ENCODE measurements at regions not wholly inside any gene's neighbourhood (a gene's known extent, or its start where the extent isn't known, plus 50 kb on each side); places are given as distances from the start of the nearest gene placed in this dataset.

GRCh38 chr12:9326085-9326484 lies 117.9 kb upstream of the PZP start:
- H2BK120ac ChIP-seq (replicated peaks; ENCODE audit: low read depth, low read length): no peak overlapping the region
- no peak overlapping the region for H3K56ac ChIP-seq (replicated peaks; ENCODE audit: insufficient read length, low read depth, low read length)
- H2BK5ac ChIP-seq (ENCODE audit: low read depth, low read length): no peak overlapping the region
- H2BK15ac ChIP-seq (ENCODE audit: low read length): no peak overlapping the region
- H2AFZ ChIP-seq (ENCODE audit: low read length): no peak overlapping the region
- H3K14ac ChIP-seq (ENCODE audit: insufficient read length): no peak overlapping the region
- H3K79me2 ChIP-seq (ENCODE audit: control insufficient read depth in 1 of 2, insufficient read depth in 2 of 2, low read length in 2 of 2): no peaks in the 10 kb centered on the region
- ChIA-PET POLR2A (ENCODE audit: partially characterized antibody) (no interaction called here), CTCF (ENCODE audit: partially characterized antibody) (interaction anchor here (0.6 kb wide), 1 partner anchor 90 kb away, joined by 3 read pairs; no protein-coding TSS in a partner anchor)
- no peak overlapping the region for H3K18ac ChIP-seq (ENCODE audit: extremely low read depth, low read length)
- no peaks in the 10 kb centered on the region for H3K9me3 ChIP-seq (ENCODE audit: insufficient read depth in 2 of 2, low read depth in 1 of 2, low read length in 1 of 2)
- no peak overlapping the region for H4K91ac ChIP-seq (replicated peaks; ENCODE audit: insufficient read length, low read length)
- H3K36me3 ChIP-seq (ENCODE audit: control insufficient read depth in 2 of 4, insufficient read depth in 4 of 4, low read length in 3 of 4): peaks cover 0 to 2% (median 0%) of the 10 kb centered on the region in 4 experiments; a peak in 1 of 8 replicates
- H3K23ac ChIP-seq (ENCODE audit: insufficient read length): no peak overlapping the region
- H3K23me2 ChIP-seq (ENCODE audit: low read depth, low read length): no peaks in the 10 kb centered on the region
- no peak overlapping the region for H2BK20ac ChIP-seq (ENCODE audit: low read length)
- H3K79me1 ChIP-seq (ENCODE audit: low read depth, low read length): no peaks in the 10 kb centered on the region; the same call in 1 of the 2 replicates
- no peak overlapping the region for H3K9ac ChIP-seq (replicated peaks in 1 of 4; ENCODE audit: extremely low read depth in 1 of 4, low read depth in 3 of 4, low read length in 3 of 4)
- H3K27ac ChIP-seq (ENCODE audit: low read depth, low read length): no peak overlapping the region
- no peak overlapping the region for H3K4me2 ChIP-seq (ENCODE audit: insufficient read depth in 1 of 2, low read depth in 2 of 2, low read length in 2 of 2)
- H2BK12ac ChIP-seq (ENCODE audit: low read depth, low read length): no peak overlapping the region
- WGBS, 2 experiments (ENCODE audit: extremely low coverage in 1 of 2, insufficient coverage in 1 of 2, insufficient read length in 1 of 2, insufficient replicate concordance in 2 of 2, low coverage in 1 of 2, low lambda C conversion rate in 2 of 2, missing lambda C conversion rate in 1 of 2): 83% methylated on average over 12 of the region's 12 CpGs; no CpG with 5 or more reads in 1 of the 2 experiments
- no peak overlapping the region for H4K5ac ChIP-seq (ENCODE audit: insufficient read length, low read depth, low read length)
- H4K20me1 ChIP-seq (replicated peaks in 1 of 2; ENCODE audit: control insufficient read depth in 1 of 2, insufficient read depth in 2 of 2, low read length in 2 of 2): no peaks in the 10 kb centered on the region
- FAIRE-seq (no peak), DNase-seq (ENCODE audit: low read depth in 1 of 2, low spot score in 2 of 2) (no peak)
- H3K4ac ChIP-seq (replicated peaks; ENCODE audit: insufficient read length, low read depth, low read length): no peak overlapping the region
- no peaks in the 10 kb centered on the region for H3K4me1 ChIP-seq (replicated peaks in 1 of 4; ENCODE audit: control insufficient read depth in 3 of 4, insufficient read depth in 4 of 4, low read length in 3 of 4)
- TF ChIP-seq USF2 (IDR thresholded peaks at IDR 0.05; ENCODE audit: low read length): no peak
- no peak for TF ChIP-seq TAF7 (optimal IDR thresholded peaks at IDR 0.05; ENCODE audit: borderline replicate concordance, low read depth, low read length)
- TF ChIP-seq SP4 (IDR thresholded peaks at IDR 0.05; ENCODE audit: low read length): no peak
- no peak for TF ChIP-seq FOSL1 (IDR thresholded peaks at IDR 0.05; ENCODE audit: insufficient read depth, low read depth, low read length)
- TF ChIP-seq KDM1A (IDR thresholded peaks at IDR 0.05; ENCODE audit: borderline replicate concordance, low read length): no peak
- no peak overlapping the region for H4K8ac ChIP-seq (ENCODE audit: extremely low read depth, insufficient read depth, low read length)
- no peaks in the 10 kb centered on the region for H3K27me3 ChIP-seq (replicated peaks in 1 of 4; ENCODE audit: control insufficient read depth in 3 of 4, extremely low read depth in 1 of 4, insufficient read depth in 3 of 4, low read length in 3 of 4)
- no peak overlapping the region for H2AK5ac ChIP-seq (ENCODE audit: low read depth, low read length)
- no peak overlapping the region for H3K4me3 ChIP-seq (ENCODE audit: extremely low read depth in 1 of 4, insufficient read depth in 2 of 4, low read depth in 3 of 4, low read length in 4 of 4)
